GM18951 (cell line): ENCODE measurements at regions not wholly inside any gene's neighbourhood (a gene's known extent, or its start where the extent isn't known, plus 50 kb on each side); places are given as distances from the start of the nearest gene placed in this dataset.

Experiments
- POLR2A ChIP-seq: IDR thresholded peaks from 4 replicates; pipeline ENCODE4 v1.6.1; 2011; ENCODE audit warnings: mild to moderate bottlenecking; ENCODE audit not compliant: insufficient read length, insufficient read depth; ENCODE audit errors: extremely low read depth
- in situ Hi-C: fragments of 300-500 bp; cut with MboI; formaldehyde crosslinking; loops from one replicate; pipeline ENCODE4 v1.12.0; 2022; ENCODE audit warnings: low sequenced_read_pairs, mixed read lengths, inconsistent platforms; ENCODE audit not compliant: unreplicated experiment

- no peak for TF ChIP-seq POLR2A
- in situ Hi-C loops, result loop anchor here (10.0 kb wide), 1 partner anchor 398 kb away; no protein-coding TSS in a partner anchor
These were observed 271.0 kb upstream of the ADAMTSL1 start for GRCh38 chr9:18202924-18203323.

GRCh38 chr9:18207735-18208134 is 266.2 kb upstream of the ADAMTSL1 start:
- in situ Hi-C loops, result loop anchor here (10.0 kb wide), 1 partner anchor 403 kb away; no protein-coding TSS in a partner anchor
- TF ChIP-seq POLR2A, result no peak

DNA sequence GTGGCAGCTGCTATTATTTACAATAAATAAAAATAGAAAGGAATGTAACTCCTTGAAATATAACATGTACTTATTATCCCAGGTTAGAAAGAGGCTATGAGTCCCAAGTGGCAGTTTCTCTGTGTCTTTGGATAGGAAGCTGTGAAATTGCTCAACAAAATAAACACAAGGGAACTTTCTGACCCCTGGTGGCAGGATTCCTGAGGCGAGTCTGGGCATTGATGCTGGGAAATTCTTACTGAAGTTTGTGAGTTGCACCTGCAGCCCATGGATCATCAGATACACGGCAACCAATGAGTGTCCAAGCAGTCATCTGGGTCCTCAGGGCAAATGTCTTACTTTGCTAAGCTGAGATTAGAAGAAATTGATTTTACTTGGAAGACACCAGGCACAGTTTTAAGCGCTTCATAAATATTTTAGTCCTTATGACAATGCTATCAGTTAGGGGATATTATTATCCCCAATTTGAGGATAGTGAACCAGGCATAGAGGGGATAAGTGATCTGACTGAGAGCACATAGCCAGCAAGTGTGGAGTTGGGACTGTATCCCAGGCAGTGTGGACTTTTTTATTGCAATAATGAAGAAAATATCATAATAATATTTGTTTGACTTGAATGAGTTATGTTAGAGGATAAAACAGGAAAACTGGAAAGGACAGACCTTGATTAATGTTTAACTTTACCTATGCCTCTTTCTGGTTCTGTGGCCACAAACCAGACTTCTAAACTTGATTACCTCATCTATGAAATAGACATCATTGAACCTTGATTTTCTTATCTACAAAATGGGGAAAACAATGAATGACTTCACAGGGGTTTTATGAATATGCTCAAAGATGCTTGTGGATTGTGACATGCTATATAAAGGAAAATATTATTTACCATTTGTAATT is 265.5 kb upstream of the ADAMTSL1 start:
- TF ChIP-seq POLR2A, result no peak
- in situ Hi-C loops, result loop anchor here (10.0 kb wide), 1 partner anchor 404 kb away; no protein-coding TSS in a partner anchor

DNA sequence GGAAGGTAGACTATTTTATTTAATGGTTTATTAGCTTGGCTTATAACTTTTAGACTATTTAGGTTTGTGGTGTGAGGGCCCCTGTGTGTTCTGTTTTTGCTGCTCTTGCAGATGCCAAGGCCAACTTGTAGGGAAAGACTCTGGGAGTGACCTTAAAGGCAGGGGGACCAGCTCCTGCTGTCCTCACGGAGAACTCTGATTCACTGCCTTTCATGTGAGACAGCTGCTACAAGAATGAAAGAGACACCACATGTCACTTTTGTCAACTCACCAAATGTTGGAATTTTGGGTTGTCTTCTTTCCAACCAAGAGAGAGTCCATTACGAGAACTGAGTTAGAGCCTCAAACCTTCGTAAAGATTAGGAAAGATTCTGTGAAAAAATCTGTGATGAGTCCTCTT is 258.3 kb upstream of the ADAMTSL1 start:
- TF ChIP-seq POLR2A, result no peak
- in situ Hi-C loops, result no loop called here

DNA sequence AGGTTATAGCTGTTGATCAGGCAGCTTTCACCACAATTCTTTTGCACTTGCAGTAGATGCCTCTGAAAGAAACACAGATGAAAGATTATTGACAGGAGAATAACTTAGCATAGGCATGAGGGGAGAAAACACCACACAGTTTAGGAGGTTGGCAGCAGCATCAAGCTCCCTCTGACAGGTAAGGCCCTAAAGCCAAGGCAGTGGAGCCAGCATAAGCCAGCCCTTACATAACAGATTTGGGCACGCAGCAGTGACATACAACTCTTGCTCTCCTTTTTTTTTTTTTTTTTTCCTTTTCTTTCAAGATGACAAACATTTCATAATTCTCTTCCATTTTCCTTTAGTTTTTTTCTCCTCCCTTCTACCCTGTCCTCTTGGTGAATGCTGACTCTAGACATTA is 257.6 kb upstream of the ADAMTSL1 start:
- TF ChIP-seq POLR2A, result no peak
- in situ Hi-C loops, result no loop called here

- TF ChIP-seq POLR2A, result no peak
- in situ Hi-C loops, result no loop called here
These were observed 245.9 kb upstream of the ADAMTSL1 start for GRCh38 chr9:18228101-18228500.

DNA sequence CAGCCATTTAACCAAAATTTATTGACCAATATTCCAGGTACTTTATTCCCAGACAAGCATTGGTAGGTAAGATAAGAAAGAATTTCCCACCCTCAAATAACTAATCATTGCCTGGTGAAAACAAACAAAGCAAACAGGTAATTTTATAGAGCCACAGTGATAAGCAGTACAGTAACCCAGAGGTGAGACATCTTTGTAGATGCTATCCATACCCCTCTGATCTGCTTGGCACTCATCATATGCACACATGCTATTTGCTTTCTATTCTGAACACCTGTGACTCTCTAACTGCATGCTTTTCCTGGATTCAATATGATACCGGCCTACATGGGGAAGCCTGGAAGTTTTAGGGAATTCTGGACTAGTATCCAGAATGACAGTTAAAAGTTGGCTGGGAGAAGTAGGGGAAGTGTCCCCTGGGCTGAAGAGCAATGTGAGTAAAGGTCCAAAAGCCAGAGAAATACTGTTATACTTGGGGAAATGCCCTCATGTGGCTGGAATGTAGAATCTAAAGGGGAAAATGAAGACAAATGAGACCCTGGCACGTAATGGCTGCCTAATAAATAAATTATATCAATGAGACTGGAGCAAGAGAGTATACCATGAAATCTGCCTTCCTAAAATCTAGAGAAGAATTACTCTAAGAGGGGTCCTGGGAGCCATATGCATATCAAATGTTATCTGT is 243.8 kb upstream of the ADAMTSL1 start:
- TF ChIP-seq POLR2A, result no peak
- in situ Hi-C loops, result no loop called here

GRCh38 chr9:18233311-18233710 is 240.6 kb upstream of the ADAMTSL1 start:
- no peak for TF ChIP-seq POLR2A
- in situ Hi-C loops, result no loop called here

GRCh38 chr9:18233776-18234445 is 240.0 kb upstream of the ADAMTSL1 start:
- in situ Hi-C loops, result no loop called here
- no peak for TF ChIP-seq POLR2A

DNA sequence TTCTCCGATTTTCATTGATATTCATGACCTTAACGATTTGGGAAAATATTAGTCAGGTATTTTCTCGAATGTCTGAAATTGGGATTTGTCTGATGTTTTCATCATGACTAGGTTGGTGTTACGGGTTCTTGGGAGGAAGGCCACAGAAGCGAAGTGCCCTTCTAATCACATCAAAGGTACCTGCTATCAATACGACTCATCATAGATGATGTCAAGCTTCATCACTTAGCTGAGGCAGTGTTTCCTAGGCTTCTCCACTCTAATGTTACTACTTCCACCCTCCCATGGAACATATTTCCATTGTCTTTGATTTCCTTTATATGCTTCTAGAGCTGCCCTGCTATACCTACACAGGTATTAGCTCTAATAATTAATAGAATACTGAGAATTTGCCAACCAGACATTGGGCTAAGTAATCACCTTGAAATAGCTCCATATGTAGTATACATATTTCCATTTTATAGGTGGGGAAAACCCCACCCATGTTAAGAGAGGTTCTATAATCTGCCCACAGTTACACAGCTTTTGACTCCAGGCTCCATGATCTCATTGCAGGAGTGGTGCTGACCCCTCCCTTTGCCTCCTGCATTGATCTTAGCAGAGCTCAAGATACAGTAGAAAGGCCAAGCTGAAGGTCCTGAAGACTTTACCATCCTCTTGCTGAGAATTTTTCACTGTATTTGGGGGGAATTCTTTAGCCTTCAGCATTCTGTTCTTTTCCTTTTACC is 238.6 kb upstream of the ADAMTSL1 start:
- TF ChIP-seq POLR2A, result no peak
- in situ Hi-C loops, result no loop called here

DNA sequence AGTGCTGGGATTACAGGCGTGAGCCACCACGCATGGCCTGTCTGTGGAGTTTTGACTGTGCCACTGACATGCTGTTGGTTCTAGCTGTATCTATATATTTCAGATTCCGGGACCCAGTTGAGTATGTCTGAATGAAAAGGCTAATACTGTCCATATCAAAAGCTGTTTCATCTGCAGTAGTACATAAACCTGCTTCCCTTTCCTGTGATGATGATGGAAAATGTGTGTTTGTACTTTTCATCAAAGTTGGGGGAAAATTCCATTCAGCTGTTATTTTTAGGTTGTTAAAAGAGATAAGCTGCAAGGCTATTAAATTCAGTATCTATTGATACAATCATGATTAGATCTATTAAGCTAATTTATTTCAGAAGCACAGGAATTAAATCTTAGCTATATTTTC is 237.6 kb upstream of the ADAMTSL1 start:
- in situ Hi-C loops, result no loop called here
- TF ChIP-seq POLR2A, result no peak

- TF ChIP-seq POLR2A, result no peak
- in situ Hi-C loops, result no loop called here
These were observed 236.2 kb upstream of the ADAMTSL1 start for GRCh38 chr9:18237776-18238175.

DNA sequence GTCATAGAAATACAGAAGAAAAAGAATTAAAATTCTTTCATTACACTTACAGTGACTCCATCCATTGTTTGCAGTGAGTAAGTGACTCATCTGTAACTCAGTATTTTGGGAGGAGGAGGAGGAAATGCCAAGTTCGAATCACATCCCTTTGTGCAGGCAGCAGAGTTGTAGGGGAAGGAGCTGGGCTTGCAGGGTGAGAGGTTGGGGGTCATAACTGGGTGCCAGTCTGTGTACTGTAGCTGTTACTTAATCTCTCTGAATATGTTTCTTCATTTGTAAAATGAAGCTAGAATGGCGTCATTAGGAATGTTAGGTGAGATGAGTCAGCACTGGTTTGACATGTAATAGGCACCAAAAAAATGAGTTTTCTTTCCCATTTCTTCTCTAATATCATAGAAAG is 235.7 kb upstream of the ADAMTSL1 start:
- in situ Hi-C loops, result no loop called here
- no peak for TF ChIP-seq POLR2A

DNA sequence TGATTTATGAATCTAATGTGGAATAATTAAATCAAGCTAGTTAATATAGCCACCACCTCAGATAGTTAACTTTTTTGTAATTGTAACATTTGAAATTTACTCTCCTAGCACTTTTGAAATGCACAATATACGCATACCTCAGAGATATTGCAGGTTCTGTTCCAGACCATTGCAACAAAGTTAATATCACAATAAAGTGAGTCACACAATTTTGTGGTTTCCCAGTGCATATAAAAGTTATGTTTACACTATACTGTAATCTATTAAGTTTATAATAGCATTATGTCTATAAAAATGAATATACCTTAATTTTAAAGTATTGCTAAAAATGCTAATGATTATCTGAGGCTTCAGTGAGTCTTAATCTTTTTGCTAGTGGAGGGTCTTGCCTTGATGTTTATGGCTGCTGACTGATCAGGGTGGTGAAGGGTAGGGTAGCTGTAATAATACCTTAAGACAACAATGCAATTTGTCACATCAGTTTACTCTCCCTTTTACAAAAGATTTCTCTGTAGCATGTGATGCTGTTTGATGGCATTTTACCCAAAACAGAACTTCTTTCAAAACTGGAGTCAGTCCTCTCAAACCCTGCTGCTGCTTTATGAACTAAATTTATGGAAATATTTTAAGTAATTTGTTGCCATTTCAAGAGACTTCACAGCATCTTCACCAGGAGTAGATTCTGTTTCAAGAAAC is 235.1 kb upstream of the ADAMTSL1 start:
- no peak for TF ChIP-seq POLR2A
- in situ Hi-C loops, result no loop called here
